PFSK-1 (cell line): ENCODE measurements at regions not wholly inside any gene's neighbourhood (a gene's known extent, or its start where the extent isn't known, plus 50 kb on each side); places are given as distances from the start of the nearest gene placed in this dataset.

Experiments
- FOXP2 ChIP-seq: optimal IDR thresholded peaks from 2 replicates; pipeline ENCODE3; 2011; ENCODE audit warnings: borderline replicate concordance, control low read depth, inconsistent platforms; ENCODE audit not compliant: insufficient read depth; ENCODE audit errors: extremely low read length, extremely low read depth
- POLR2AphosphoS5 ChIP-seq: IDR thresholded peaks from 2 replicates; pipeline ENCODE4 v1.6.1; 2012; ENCODE audit warnings: low read depth, mild to moderate bottlenecking, control low read depth, low read length, moderate library complexity
- SIN3A ChIP-seq: IDR thresholded peaks from 2 replicates; pipeline ENCODE4 v1.6.1; 2012; ENCODE audit warnings: mild to moderate bottlenecking, low read length, moderate library complexity, borderline replicate concordance; ENCODE audit not compliant: insufficient read depth
- TAF1 ChIP-seq: IDR thresholded peaks from 2 replicates; pipeline ENCODE4 v1.6.1; 2012; ENCODE audit warnings: low read length, control low read depth, borderline replicate concordance; ENCODE audit not compliant: insufficient read depth
- TF ChIP-seq, protein P1 (sequence below), 2 experiments: IDR thresholded peaks; 2 replicates each; pipeline versions ENCODE4 v1.6.1 to v1.8.0; 2011 to 2012; ENCODE audit warnings: low read depth in 2 of 2, low read length in 2 of 2, control low read depth in 1 of 2, inconsistent platforms in 1 of 2, mild to moderate bottlenecking in 1 of 2, moderate library complexity in 1 of 2; ENCODE audit not compliant: insufficient read depth in 1 of 2

- TF ChIP-seq POLR2AphosphoS5 (no peak), SIN3A (no peak), TAF1 (no peak), FOXP2 (no peak)
- TF ChIP-seq, protein P1, sequence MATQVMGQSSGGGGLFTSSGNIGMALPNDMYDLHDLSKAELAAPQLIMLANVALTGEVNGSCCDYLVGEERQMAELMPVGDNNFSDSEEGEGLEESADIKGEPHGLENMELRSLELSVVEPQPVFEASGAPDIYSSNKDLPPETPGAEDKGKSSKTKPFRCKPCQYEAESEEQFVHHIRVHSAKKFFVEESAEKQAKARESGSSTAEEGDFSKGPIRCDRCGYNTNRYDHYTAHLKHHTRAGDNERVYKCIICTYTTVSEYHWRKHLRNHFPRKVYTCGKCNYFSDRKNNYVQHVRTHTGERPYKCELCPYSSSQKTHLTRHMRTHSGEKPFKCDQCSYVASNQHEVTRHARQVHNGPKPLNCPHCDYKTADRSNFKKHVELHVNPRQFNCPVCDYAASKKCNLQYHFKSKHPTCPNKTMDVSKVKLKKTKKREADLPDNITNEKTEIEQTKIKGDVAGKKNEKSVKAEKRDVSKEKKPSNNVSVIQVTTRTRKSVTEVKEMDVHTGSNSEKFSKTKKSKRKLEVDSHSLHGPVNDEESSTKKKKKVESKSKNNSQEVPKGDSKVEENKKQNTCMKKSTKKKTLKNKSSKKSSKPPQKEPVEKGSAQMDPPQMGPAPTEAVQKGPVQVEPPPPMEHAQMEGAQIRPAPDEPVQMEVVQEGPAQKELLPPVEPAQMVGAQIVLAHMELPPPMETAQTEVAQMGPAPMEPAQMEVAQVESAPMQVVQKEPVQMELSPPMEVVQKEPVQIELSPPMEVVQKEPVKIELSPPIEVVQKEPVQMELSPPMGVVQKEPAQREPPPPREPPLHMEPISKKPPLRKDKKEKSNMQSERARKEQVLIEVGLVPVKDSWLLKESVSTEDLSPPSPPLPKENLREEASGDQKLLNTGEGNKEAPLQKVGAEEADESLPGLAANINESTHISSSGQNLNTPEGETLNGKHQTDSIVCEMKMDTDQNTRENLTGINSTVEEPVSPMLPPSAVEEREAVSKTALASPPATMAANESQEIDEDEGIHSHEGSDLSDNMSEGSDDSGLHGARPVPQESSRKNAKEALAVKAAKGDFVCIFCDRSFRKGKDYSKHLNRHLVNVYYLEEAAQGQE (IDR thresholded peaks at IDR 0.05; ENCODE audit: insufficient read depth in 1 of 2, low read depth in 2 of 2, low read length in 2 of 2), result no peak
Observed at GRCh38 chr16:86296256-86296655, 214.1 kb upstream of the FOXF1 start.
